ENCODE measurements at regions not wholly inside any gene's neighbourhood (a gene's known extent, or its start where the extent isn't known, plus 50 kb on each side); places are given as distances from the start of the nearest gene placed in this dataset.
"Not testable (repeated sequence)": the region's sequence is repeated elsewhere in the genome, so short reads cannot be mapped to it uniquely, and the experiment has no call there.

- peak; percentile 16 for DNase-seq (ENCODE audit: low spot score)
Observed at GRCh38 chr5:96319981-96320739, 112.9 kb downstream of the PCSK1 start.

GRCh38 chr5:96318569-96319110 lies 114.4 kb downstream of the PCSK1 start:
- DNase-seq (ENCODE audit: low spot score): no peak

GRCh38 chr5:96317945-96318344 lies 115.1 kb downstream of the PCSK1 start:
- no peak for DNase-seq (ENCODE audit: low spot score)

GRCh38 chr5:96316487-96316886 lies 116.6 kb downstream of the PCSK1 start:
- DNase-seq (ENCODE audit: low spot score): no peak

GRCh38 chr5:96316017-96316416 lies 117.0 kb downstream of the PCSK1 start:
- no peak for DNase-seq (ENCODE audit: low spot score)

- DNase-seq (ENCODE audit: low spot score): no peak
Observed at GRCh38 chr5:96315431-96315830, 117.6 kb downstream of the PCSK1 start.

- DNase-seq (ENCODE audit: low spot score): no peak
Observed at GRCh38 chr5:96312383-96312782, 120.7 kb downstream of the PCSK1 start.

GRCh38 chr5:96307047-96307446 lies 126.0 kb downstream of the PCSK1 start:
- DNase-seq (ENCODE audit: low spot score): not testable (repeated sequence)

- DNase-seq (ENCODE audit: low spot score): no peak
Observed at GRCh38 chr5:96302174-96302738, 130.8 kb downstream of the PCSK1 start.

- DNase-seq (ENCODE audit: low spot score): no peak
Observed at GRCh38 chr5:96300976-96301375, 132.1 kb downstream of the PCSK1 start.

GRCh38 chr5:96297867-96298266 lies 135.2 kb downstream of the PCSK1 start:
- no peak for DNase-seq (ENCODE audit: low spot score)

- no peak for DNase-seq (ENCODE audit: low spot score)
Observed at GRCh38 chr5:96297290-96297689, 135.8 kb downstream of the PCSK1 start.

GRCh38 chr5:96294884-96295202 lies 138.2 kb downstream of the PCSK1 start:
- no peak for DNase-seq (ENCODE audit: low spot score)

GRCh38 chr5:96293966-96294883 lies 138.8 kb downstream of the PCSK1 start:
- DNase-seq (ENCODE audit: low spot score): no peak

GRCh38 chr5:96292582-96293247 lies 140.3 kb downstream of the PCSK1 start:
- DNase-seq (ENCODE audit: low spot score): no peak

GRCh38 chr5:96289287-96289686 lies 143.8 kb downstream of the PCSK1 start:
- DNase-seq (ENCODE audit: low spot score): not testable (repeated sequence)

GRCh38 chr5:96288845-96289185 lies 144.2 kb downstream of the PCSK1 start:
- no peak for DNase-seq (ENCODE audit: low spot score)

GRCh38 chr5:96288166-96288844 lies 144.7 kb downstream of the PCSK1 start:
- DNase-seq (ENCODE audit: low spot score): no peak

GRCh38 chr5:96287136-96287535 lies 145.9 kb downstream of the PCSK1 start:
- no peak for DNase-seq (ENCODE audit: low spot score)

GRCh38 chr5:96285823-96286222 lies 147.2 kb downstream of the PCSK1 start:
- no peak for DNase-seq (ENCODE audit: low spot score)

- no peak for DNase-seq (ENCODE audit: low spot score)
Observed at GRCh38 chr5:96284727-96285389, 148.2 kb downstream of the PCSK1 start.
